Esophagus squamous epithelium (tissue), 5 donors: ENCODE measurements at regions not wholly inside any gene's neighbourhood (a gene's known extent, or its start where the extent isn't known, plus 50 kb on each side); places are given as distances from the start of the nearest gene placed in this dataset.

ENCODE experiments used
- DNase-seq: peaks from one replicate; lab custom pipeline; 2025; lab: John Stamatoyannopoulos, UW
- H3K27ac ChIP-seq, 4 donors: fragments of 200-600 bp; sonication (generic); one replicate each; pipeline ENCODE4 v1.5.1; 2016 to 2019; ENCODE audit warnings: mild to moderate bottlenecking in 1 of 4
- H3K27me3 ChIP-seq, 4 donors: fragments of 200-600 bp; sonication (generic); 1 replicate in 3 of 4; 2 replicates in 1 of 4; pipeline versions ENCODE4 v1.5.1 to v1.6.0; 2017 to 2021; ENCODE audit warnings: antibody characterized with exemption in 1 of 4
- H3K36me3 ChIP-seq, 3 donors: fragments of 200-600 bp; sonication (generic); one replicate each; pipeline ENCODE4 v1.5.1; 2016 to 2019
- H3K4me1 ChIP-seq, 3 donors: fragments of 200-600 bp; sonication (generic); one replicate each; pipeline ENCODE4 v1.5.1; 2017 to 2019
- H3K4me3 ChIP-seq, 4 donors: fragments of 200-600 bp; sonication (generic); 1 replicate in 3 of 4; 2 replicates in 1 of 4; pipeline ENCODE4 v1.5.1; 2016 to 2019; ENCODE audit warnings: mild to moderate bottlenecking in 2 of 4, moderate library complexity in 1 of 4
- H3K9me3 ChIP-seq, 3 donors: fragments of 200-600 bp; sonication (generic); one replicate each; pipeline ENCODE4 v1.5.1; 2016 to 2019
- POLR2A ChIP-seq, 4 donors: fragments of 450-650 bp; IDR thresholded peaks; one replicate each; pipeline ENCODE4 v1.6.1; 2017; ENCODE audit warnings: antibody characterized with exemption in 4 of 4, mild to moderate bottlenecking in 4 of 4, moderate library complexity in 3 of 4
- WGBS, 2 donors: methylation state at CpG; one replicate each; pipeline ENCODE4 v1.1.5; 2018; 5-methylcytosine and 5-hydroxymethylcytosine counted together
- intact Hi-C: fragments of 100-400 bp; cut with DNase I; formaldehyde crosslinking; loops from one replicate; pipeline ENCODE4 v1.15.0; 2022
- TF ChIP-seq, protein P1 (sequence below), 6 experiments: fragments of 450-650 bp in 4 of 6; fragments of 200-600 bp in 2 of 6; sonication (generic) in 2 of 6; IDR thresholded peaks; one replicate each; pipeline ENCODE4 v1.5.1; 2016 to 2019; ENCODE audit warnings: antibody characterized with exemption in 6 of 6, mild to moderate bottlenecking in 4 of 6, moderate library complexity in 4 of 6
- donor health status: DM: yes; HTN: yes; CAD: no.

DNA sequence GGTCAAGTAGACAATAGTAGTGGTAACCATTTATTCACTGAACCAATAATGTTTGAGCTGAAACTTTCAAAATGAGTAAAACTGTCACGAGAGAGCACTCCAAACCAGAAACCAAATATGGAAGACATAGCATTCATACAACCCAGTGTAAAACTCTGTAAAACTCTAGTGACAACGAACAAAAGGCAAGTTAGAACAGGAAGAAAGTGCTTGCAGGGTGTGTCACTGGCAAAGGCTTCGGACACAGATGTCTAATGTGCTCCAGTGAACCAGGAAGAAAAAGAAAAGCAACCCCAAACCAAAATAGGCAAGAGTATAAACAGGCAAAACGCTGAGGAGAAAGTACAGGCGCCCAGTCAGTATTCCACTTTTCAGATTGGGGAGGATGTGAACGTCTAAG, 79.3 kb upstream of the FZD10 start:
- 25 to 39% methylated on average over 6 of the region's 6 CpGs for WGBS, 2 donors
- H3K27ac ChIP-seq, result peak overlapping the region; percentile 67 to 84 (median 80)
- intact Hi-C loops, result no loop called here
- no peaks in the 10 kb centered on the region for H3K36me3 ChIP-seq
- no peaks in the 10 kb centered on the region for H3K27me3 ChIP-seq
- DNase-seq, result no peak
- TF ChIP-seq, protein P1, sequence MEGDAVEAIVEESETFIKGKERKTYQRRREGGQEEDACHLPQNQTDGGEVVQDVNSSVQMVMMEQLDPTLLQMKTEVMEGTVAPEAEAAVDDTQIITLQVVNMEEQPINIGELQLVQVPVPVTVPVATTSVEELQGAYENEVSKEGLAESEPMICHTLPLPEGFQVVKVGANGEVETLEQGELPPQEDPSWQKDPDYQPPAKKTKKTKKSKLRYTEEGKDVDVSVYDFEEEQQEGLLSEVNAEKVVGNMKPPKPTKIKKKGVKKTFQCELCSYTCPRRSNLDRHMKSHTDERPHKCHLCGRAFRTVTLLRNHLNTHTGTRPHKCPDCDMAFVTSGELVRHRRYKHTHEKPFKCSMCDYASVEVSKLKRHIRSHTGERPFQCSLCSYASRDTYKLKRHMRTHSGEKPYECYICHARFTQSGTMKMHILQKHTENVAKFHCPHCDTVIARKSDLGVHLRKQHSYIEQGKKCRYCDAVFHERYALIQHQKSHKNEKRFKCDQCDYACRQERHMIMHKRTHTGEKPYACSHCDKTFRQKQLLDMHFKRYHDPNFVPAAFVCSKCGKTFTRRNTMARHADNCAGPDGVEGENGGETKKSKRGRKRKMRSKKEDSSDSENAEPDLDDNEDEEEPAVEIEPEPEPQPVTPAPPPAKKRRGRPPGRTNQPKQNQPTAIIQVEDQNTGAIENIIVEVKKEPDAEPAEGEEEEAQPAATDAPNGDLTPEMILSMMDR (IDR thresholded peaks at IDR 0.05), result no peak
- TF ChIP-seq POLR2A (IDR thresholded peaks at IDR 0.05), result no peak
- no peaks in the 10 kb centered on the region for H3K9me3 ChIP-seq
- no peak overlapping the region for H3K4me3 ChIP-seq
- peaks cover 3 to 73% (median 16%) of the 10 kb centered on the region in 3 donors for H3K4me1 ChIP-seq

DNA sequence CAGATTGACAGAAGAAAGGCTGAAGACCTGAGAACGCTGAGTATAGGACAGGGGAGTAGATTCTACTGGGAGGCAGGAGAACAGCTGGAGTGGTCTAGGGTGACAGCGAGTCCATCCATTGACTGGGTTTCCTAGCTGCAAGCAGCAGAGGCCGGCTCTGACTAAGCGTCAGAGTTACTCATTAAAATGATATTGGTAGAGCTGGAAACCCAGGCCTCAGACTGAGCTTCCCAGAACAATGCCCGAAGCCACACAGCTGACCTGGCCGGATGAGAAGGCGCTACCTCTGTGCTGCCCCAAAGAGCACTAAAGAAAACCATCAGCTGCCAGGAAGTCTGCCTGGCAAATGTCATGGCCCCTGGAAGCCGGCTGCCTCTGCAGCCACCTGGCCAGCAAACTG, 78.5 kb upstream of the FZD10 start:
- Histone ChIP-seq H3K36me3 (no peaks in the 10 kb centered on the region), H3K9me3 (no peaks in the 10 kb centered on the region), H3K4me3 (no peak overlapping the region), H3K27ac (peak overlapping the region; percentile 67 to 84 (median 80)), H3K4me1 (peaks cover 3 to 73% (median 16%) of the 10 kb centered on the region in 3 donors), H3K27me3 (no peaks in the 10 kb centered on the region)
- DNase-seq, result no peak
- intact Hi-C loops, result no loop called here
- TF ChIP-seq, protein P1 (IDR thresholded peaks at IDR 0.05), result no peak
- no peak for TF ChIP-seq POLR2A (IDR thresholded peaks at IDR 0.05)
- 77 to 85% methylated on average over 3 to 6 of the region's 8 CpGs for WGBS, 2 donors

DNA sequence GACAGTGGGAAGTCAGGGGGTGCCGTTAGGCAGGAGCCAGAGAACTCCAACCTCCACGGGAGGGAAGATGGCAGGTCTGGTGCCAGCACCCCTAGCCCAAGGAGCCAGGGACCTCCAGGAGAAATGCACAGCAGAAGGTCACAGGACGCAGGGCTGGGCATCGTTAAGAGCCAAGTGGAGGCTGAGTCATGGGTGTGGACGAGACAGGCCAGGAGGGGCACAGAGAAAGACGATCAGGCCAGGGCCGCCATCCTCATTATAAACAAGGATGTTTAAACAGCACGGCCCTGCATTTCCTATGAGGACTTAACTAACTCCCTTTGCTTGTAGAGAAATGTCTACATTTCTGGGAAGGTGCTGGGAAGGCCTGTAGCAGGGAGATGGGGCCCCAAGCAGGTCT, 77.9 kb upstream of the FZD10 start:
- TF ChIP-seq, protein P1 (IDR thresholded peaks at IDR 0.05), result no peak
- no peak for TF ChIP-seq POLR2A (IDR thresholded peaks at IDR 0.05)
- Histone ChIP-seq H3K4me3 (no peak overlapping the region), H3K27me3 (no peaks in the 10 kb centered on the region), H3K36me3 (no peaks in the 10 kb centered on the region), H3K27ac (peak overlapping the region in 2 of 4 donors; percentile 34 to 78), H3K9me3 (no peaks in the 10 kb centered on the region), H3K4me1 (peaks cover 3 to 66% (median 15%) of the 10 kb centered on the region in 3 donors)
- intact Hi-C loops, result no loop called here
- 66 to 82% methylated on average over 5 to 8 of the region's 8 CpGs for WGBS, 2 donors
- DNase-seq, result no peak

DNA sequence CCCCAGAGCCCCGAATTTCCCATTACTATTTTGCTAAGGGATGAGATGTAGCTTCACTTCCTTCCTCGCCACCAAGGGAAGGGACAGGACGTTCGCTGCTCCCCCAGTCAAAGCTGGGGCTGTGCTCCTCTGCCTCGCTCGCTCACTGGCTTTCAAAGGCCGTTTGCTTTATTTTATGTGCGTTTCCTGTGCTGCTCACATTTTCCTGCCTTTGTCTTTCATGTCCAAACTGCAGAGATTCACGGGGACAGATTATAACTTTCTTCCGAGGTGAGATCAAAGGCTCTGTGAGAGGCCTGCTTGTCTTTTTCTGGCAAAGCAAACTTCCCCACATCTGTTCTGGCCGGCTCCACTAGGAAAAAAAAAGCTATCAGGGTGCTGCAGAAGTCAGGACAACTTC, 76.0 kb upstream of the FZD10 start:
- WGBS, 2 donors, result 31 to 38% methylated on average over 8 to 9 of the region's 11 CpGs
- intact Hi-C loops, result no loop called here
- no peak for TF ChIP-seq POLR2A (IDR thresholded peaks at IDR 0.05)
- TF ChIP-seq, protein P1 (IDR thresholded peaks at IDR 0.05), result no peak
- Histone ChIP-seq H3K9me3 (no peaks in the 10 kb centered on the region), H3K4me1 (peaks cover 3 to 52% (median 5%) of the 10 kb centered on the region in 3 donors), H3K4me3 (no peak overlapping the region), H3K27ac (peak overlapping the region; percentile 14 to 61 (median 42)), H3K27me3 (no peaks in the 10 kb centered on the region), H3K36me3 (no peaks in the 10 kb centered on the region)
- no peak for DNase-seq

DNA sequence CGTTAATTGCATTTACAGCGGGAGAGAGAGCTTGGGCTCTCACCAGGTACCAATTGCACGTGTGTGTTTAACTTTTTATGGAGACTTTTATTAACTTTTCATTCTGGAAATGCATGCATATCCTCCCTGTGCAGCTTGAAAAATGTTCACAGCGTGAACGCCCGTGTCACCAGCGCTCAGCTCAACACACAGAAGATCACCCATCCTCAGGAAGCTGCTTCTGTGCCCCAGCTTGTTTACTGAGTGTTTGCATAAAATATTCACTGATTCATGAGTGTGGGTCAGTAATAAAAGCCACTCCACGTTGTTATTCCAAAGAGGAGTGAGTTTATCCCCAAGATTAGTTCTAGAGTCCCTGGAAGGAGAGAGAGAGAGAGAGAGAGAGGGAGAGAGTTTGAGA, 75.5 kb upstream of the FZD10 start:
- DNase-seq, result no peak
- H3K36me3 ChIP-seq, result no peaks in the 10 kb centered on the region
- H3K4me1 ChIP-seq, result peaks cover 3 to 49% (median 5%) of the 10 kb centered on the region in 3 donors
- H3K27ac ChIP-seq, result peak overlapping the region in 2 of 4 donors; percentile 32 to 61
- no peak overlapping the region for H3K4me3 ChIP-seq
- H3K9me3 ChIP-seq, result no peaks in the 10 kb centered on the region
- no peaks in the 10 kb centered on the region for H3K27me3 ChIP-seq
- intact Hi-C loops, result no loop called here
- no peak for TF ChIP-seq POLR2A (IDR thresholded peaks at IDR 0.05)
- TF ChIP-seq, protein P1 (IDR thresholded peaks at IDR 0.05), result no peak
- WGBS, 2 donors, result 47 to 55% methylated on average over 7 to 8 of the region's 8 CpGs
